COR-L47 (cell line): ENCODE measurements at regions not wholly inside any gene's neighbourhood (a gene's known extent, or its start where the extent isn't known, plus 50 kb on each side); places are given as distances from the start of the nearest gene placed in this dataset.

ENCODE experiments used
- DNase-seq: peaks from one replicate; lab custom pipeline; 2025; lab: John Stamatoyannopoulos, UW

- DNase-seq: no peak
Measured at GRCh38 chr11:119853581-119854360, 124.8 kb upstream of the NECTIN1 start.

DNA sequence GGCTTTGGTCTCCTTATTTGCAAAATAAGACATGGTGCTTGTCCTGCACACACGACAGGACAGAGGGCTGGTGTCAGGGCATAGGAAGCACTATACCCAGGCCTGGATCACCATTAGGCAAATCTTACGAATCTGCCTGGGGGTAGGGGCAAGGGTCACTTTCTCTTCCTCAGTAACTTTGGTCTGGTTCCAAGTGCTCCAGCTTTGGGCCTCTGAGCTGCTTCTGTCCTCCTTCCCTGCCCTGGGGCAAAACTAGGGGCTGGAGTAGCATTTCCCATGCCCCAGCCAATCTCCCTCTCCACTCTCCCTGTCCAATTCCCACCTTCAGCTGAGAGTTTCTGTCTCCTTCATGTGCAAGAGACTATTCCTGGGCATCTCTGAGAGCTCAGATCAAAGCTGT lies 123.7 kb upstream of the NECTIN1 start:
- DNase-seq: no peak

GRCh38 chr11:119850822-119851409 lies 121.9 kb upstream of the NECTIN1 start:
- DNase-seq: no peak

GRCh38 chr11:119849872-119850271 lies 120.9 kb upstream of the NECTIN1 start:
- no peak for DNase-seq

DNA sequence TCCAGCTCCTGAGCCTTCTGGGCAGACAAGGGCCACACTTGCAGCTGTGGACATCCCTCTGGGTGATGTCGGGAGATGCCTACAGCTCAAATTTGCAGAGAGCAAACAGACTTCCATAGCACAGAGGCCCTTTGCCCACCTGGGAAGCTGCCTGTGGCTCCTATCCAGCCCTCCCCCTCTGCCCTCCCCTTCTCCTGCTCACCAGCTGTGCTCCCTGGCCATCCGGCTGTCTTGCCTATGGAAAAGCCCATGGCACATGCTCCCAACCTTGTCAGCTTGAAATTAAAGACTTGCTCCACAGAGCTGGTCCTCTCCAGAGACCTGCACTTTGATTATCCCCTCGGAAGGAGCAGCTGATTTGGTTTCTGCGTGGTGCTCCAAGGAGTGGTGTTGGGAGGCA lies 118.9 kb upstream of the NECTIN1 start:
- DNase-seq: no peak

DNA sequence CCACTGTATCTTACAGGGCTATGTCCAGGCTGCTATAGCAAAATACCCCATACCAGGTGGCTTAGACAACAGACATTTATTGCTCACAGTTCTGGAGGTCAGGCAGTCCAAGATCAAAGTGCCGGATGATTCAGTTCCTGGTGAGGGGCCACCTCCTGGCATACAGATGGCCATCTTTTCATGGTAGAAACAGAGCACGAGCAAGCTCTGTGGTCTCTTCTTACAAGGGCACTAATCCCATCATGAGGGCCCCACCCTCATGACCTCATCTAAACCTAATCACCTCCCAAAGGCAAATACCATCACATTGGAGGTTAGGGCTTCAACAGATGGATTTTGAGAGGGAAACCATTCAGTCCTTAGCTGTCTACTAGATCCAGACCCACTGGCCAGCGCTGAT lies 117.4 kb upstream of the NECTIN1 start:
- no peak for DNase-seq

GRCh38 chr11:119845756-119846155 lies 116.8 kb upstream of the NECTIN1 start:
- no peak for DNase-seq

DNA sequence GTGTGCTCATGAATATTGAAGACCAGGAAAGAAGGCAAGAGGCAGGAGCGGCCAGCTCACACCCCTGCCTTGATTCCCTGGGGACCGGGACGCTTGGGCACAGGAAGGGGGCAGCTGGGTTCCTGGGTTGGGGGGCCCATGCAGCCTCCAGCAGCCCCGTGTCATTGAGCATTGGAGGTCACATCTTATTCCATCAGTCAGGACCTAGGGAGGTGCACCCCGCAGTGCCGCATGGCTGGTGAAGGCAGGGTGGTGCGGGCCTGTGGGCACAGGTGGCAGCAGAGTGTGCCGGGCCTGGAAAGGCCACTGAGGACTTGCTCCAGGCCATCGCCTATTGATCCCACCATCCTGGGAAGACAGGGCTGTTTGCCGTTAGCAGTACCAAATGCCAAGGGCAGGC lies 116.3 kb upstream of the NECTIN1 start:
- DNase-seq: no peak

DNA sequence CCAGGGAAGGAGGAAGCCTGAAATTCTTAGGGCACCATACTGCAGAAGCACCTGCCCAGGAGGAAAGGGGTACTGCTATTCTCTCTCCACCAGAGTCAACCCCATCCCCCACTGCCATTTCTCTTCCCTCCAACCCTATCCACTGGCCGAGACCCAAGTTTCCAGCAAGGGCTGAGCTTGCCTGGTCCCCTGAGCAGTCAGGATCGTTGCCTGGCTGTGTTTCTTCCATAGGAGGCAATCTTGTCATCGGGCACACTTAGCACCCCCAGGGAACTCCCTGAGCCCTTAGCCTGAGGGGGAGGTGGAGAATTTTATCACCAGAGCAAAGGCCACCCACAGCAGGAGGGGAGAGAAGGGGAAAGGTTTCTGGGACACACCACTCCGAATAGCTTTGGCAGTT lies 115.8 kb upstream of the NECTIN1 start:
- no peak for DNase-seq

- DNase-seq: no peak
Measured at GRCh38 chr11:119843877-119844276, 114.9 kb upstream of the NECTIN1 start.

DNA sequence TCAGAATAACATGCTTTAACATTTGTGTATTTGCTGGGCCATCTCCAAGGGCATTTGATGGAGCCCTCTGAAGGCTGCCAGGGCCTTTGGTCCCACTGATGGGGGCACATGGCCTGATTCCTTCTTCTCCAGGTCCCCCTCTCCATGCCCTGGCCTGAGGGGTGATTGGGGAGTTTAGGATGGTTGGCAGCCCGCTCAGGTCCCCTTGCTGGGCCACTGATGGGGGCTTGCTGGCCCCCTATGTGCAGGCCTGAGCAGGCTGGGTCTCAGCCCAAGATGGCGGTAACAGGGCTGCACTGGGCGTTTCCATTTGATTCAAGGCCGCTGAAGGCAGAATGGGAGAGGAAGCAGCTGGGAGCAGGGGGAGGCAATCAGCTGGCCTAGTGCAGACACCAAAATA lies 113.7 kb upstream of the NECTIN1 start:
- DNase-seq: no peak

DNA sequence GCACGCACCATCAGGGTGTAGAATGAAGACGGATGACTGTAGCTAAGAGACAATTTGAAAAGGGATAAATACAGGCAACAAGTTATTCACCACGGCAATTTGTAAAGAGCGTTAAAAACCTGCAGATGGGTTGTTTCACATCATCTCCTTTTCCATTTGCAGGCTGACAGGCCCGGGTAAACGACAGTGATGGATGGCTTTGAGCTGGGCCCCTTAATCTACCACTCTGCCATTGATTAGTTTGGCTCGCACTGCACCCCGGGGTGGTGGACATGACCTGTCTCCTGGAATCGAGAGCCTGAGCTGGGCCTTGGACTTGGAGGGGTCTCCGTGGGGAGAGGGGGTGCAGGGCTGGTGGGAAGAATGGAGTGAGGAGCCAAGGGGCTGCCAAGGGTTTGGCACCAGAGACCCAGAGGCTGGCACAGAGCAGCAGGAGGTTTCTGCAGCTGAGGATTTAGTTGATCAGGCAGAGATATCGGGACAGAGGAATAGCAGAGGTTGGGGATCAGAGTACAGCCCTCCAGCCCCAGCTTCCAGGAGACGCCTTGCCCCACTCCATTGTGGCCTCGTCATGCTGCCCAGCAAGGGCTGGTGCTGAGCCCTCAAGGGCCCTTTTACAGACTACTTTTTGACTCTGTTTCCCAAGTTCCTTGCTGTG lies 110.6 kb upstream of the NECTIN1 start:
- DNase-seq: no peak

DNA sequence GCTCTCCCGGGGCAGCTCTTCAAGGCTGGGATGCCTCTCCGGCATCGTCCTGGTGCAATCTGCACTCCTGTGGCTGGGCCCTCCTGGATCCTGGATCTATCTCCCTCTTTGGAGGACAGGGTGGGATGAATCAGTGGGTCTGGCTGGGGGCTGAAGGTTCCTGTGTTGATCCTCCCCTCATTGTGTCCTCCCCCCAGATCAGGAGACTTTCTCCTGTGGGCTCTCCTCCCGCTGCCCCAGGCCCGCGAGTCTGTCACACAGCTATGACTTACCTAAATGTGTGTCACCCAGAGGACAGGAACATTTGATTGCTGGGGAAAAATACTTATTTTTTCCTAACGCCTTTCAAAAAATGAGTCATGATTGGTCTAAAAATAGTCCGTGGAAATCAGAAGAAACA lies 106.8 kb upstream of the NECTIN1 start:
- no peak for DNase-seq

- no peak for DNase-seq
Measured at GRCh38 chr11:119832202-119832935, 103.4 kb upstream of the NECTIN1 start.

DNA sequence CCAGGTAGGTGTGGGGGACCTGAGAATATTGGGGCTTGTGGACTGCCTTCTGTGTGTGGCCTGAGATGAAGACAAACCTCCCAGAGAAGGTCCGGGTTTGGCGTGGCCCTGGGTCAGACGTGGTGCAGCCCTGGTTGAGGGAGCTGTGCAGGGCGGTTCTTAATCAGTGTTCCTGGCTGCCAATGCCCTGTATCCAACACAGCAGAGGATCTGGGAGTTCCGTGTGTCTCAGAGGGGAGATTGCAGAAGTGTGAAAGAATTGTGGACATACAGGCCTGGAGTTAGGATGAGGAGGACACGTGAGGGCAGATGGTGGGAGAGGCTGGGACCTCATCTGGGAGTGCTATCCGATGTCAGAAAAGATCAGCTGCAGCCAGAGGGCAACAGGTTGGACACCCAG lies 102.0 kb upstream of the NECTIN1 start:
- no peak for DNase-seq

DNA sequence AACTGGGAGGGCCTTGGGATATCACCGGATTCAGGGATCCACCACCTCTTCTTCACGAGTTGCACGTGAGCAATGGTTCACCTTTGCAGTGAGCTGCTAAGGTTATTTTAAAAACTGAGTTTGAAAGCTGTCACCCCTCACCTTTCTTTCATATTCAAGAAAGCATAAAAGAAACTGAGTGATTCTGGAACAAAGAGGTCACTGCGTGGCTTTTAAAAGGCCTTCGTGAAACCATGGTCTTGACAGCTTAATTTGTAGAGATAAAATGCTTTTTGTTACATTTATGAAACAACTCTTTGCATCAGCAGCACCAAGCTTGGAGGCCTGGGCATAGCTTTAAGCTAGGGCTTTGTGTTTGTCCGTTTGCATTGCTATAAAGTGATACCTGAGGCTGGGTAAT lies 101.4 kb upstream of the NECTIN1 start:
- DNase-seq: no peak

DNA sequence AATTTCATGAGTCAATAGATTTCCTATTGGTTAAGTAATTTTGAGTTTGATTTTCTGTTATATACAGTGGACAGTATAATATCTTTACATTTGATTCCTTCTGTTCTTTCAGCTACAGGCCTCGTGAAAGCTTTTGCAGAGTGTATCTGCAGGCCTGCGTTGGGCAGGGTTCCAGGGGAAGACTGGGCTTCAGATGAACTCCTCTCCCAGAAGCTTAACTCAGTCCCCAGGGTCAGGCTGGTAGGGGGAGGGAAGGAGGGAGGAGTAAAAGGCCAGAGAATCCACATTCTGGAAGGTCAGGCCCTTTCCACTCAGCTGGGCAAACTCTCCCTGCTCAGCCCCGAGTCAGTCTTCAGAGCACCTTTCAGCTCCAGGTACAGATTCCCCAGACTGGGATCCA lies 100.4 kb upstream of the NECTIN1 start:
- DNase-seq: no peak

DNA sequence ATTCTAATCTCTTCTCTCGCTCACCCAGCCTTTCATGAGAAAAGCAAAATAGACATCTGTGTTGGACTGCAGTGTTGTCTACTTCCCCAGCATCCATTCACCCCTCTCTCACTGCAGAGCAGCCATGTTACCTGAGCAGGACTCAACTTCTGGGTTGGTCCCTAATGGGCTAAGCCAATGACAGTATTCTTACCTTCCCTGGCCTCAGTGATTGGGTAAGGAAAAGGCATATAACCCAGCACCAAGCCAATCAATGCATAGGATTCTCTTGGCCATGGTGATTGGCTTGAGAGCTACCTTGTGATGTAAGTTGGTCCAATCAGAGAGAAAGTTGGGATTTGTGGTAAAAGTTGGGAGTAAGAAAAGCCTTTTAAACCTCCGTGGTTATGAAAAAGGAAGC lies 99.8 kb upstream of the NECTIN1 start:
- no peak for DNase-seq

GRCh38 chr11:119828006-119828405 lies 99.0 kb upstream of the NECTIN1 start:
- no peak for DNase-seq

GRCh38 chr11:119827113-119827512 lies 98.1 kb upstream of the NECTIN1 start:
- no peak for DNase-seq

- DNase-seq: no peak
Measured at GRCh38 chr11:119823077-119823476, 94.1 kb upstream of the NECTIN1 start.

- no peak for DNase-seq
Measured at GRCh38 chr11:119816660-119817059, 87.7 kb upstream of the NECTIN1 start.

GRCh38 chr11:119814766-119815165 lies 85.8 kb upstream of the NECTIN1 start:
- no peak for DNase-seq
